Cardiac muscle cell (in vitro differentiated cells and primary cell): ENCODE measurements at regions not wholly inside any gene's neighbourhood (a gene's known extent, or its start where the extent isn't known, plus 50 kb on each side); places are given as distances from the start of the nearest gene placed in this dataset.
"Not testable (repeated sequence)": the region's sequence is repeated elsewhere in the genome, so short reads cannot be mapped to it uniquely, and the experiment has no call there.

Source experiments
- DNase-seq, 2 donors: peaks; one replicate each; pipeline versions ENCODE4 v3.0.0 to v3.0.0-alpha.2; 2010 to 2017; ENCODE audit warnings: low read depth in 1 of 2, low spot score in 1 of 2
- H3K27ac ChIP-seq: fragments of 200-600 bp; sonication (generic); 2 replicates; pipeline ENCODE4 v1.5.1; 2016
- H3K27me3 ChIP-seq: fragments of 200-600 bp; sonication (generic); 2 replicates; pipeline ENCODE4 v1.6.0; 2016; ENCODE audit warnings: control low read depth
- H3K36me3 ChIP-seq: fragments of 200-600 bp; sonication (generic); 2 replicates; pipeline ENCODE4 v1.5.1; 2016; ENCODE audit warnings: control low read depth
- H3K4me1 ChIP-seq: fragments of 200-600 bp; sonication (generic); 2 replicates; pipeline ENCODE4 v1.8.1; 2017; ENCODE audit warnings: low read depth, mild to moderate bottlenecking, mixed run types
- H3K4me3 ChIP-seq: fragments of 200-600 bp; sonication (generic); 2 replicates; pipeline ENCODE4 v1.5.1; 2016; ENCODE audit warnings: mild to moderate bottlenecking
- H3K9me3 ChIP-seq: fragments of 200-600 bp; sonication (generic); 2 replicates; pipeline ENCODE4 v1.5.1; 2017; ENCODE audit warnings: low read depth, mild to moderate bottlenecking, control low read depth
- TF ChIP-seq, protein P1 (sequence below): IDR thresholded peaks from 2 replicates; pipeline ENCODE4 v1.5.1; 2012; ENCODE audit warnings: low read depth, mild to moderate bottlenecking, low read length

DNA sequence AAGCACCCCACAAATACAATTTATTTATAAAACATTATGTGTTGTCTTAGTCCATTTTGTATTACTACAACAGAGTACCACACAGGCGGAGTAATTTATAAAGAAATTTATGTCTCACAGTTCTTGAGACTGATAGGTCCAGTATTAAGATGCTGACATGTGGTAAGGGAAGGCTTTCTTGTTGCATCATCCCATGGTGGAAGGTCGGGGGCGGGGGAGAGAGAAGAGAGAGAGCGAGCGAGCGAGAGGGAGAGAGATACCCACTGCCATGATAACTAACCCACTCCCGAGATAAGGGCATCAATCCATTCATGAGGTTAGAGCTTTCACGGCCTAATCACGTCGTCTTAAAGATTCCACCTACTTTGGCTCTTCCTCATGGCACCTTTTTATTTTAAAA, 117.8 kb downstream of the KCNJ12 start:
- Histone ChIP-seq H3K27me3 (no peaks in the 10 kb centered on the region), H3K27ac (no peak overlapping the region), H3K36me3 (no peaks in the 10 kb centered on the region), H3K4me3 (no peak overlapping the region), H3K9me3 (no peaks in the 10 kb centered on the region), H3K4me1 (no peaks in the 10 kb centered on the region)
- DNase-seq = no peak
- TF ChIP-seq, protein P1, sequence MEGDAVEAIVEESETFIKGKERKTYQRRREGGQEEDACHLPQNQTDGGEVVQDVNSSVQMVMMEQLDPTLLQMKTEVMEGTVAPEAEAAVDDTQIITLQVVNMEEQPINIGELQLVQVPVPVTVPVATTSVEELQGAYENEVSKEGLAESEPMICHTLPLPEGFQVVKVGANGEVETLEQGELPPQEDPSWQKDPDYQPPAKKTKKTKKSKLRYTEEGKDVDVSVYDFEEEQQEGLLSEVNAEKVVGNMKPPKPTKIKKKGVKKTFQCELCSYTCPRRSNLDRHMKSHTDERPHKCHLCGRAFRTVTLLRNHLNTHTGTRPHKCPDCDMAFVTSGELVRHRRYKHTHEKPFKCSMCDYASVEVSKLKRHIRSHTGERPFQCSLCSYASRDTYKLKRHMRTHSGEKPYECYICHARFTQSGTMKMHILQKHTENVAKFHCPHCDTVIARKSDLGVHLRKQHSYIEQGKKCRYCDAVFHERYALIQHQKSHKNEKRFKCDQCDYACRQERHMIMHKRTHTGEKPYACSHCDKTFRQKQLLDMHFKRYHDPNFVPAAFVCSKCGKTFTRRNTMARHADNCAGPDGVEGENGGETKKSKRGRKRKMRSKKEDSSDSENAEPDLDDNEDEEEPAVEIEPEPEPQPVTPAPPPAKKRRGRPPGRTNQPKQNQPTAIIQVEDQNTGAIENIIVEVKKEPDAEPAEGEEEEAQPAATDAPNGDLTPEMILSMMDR = no peak

DNA sequence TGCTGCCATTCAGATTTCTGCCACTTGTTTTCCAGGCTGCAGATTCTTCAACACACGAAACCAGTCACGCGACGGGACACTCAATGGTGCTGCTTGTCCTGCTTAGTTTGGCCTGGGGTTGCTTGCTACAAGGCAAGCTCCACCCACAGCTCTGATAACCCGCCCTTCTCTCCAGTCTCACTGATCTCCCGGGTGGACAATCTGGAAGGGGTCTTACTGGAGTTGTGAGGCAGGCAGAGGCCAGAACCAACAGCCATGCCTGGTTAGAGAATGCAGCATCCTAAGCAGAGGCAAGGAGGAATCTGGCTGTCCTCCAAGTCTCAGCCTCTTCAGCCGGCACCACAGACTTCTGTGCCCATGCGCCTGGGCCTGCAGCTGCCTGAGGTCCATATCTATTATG, 119.1 kb downstream of the KCNJ12 start:
- Histone ChIP-seq H3K36me3 (no peaks in the 10 kb centered on the region), H3K9me3 (no peaks in the 10 kb centered on the region), H3K27ac (no peak overlapping the region), H3K27me3 (no peaks in the 10 kb centered on the region), H3K4me3 (no peak overlapping the region), H3K4me1 (no peaks in the 10 kb centered on the region)
- TF ChIP-seq, protein P1 = no peak
- no peak for DNase-seq

DNA sequence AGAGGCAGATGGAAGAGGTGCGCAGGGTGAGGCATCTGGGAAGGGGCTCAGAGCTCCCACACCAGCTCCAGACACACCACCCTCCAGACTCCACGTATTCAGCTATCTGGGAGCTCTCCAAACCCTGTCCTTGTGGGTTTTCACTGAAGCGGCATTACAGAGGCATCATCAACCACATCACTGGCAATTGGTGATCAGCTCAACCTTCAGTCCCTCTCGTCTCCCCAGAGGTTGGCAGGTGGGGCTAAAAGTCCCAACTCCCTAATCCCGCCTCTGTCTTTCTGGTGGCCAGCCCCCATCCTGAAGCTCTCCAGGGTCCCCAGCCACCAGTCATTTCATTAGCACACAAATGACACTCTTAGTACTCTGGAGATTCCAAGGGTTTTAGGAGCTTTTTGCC, 123.9 kb downstream of the KCNJ12 start:
- TF ChIP-seq, protein P1 = no peak
- no peak overlapping the region for H3K4me3 ChIP-seq
- no peaks in the 10 kb centered on the region for H3K27me3 ChIP-seq
- no peaks in the 10 kb centered on the region for H3K9me3 ChIP-seq
- no peak for DNase-seq
- no peak overlapping the region for H3K27ac ChIP-seq
- no peaks in the 10 kb centered on the region for H3K4me1 ChIP-seq
- no peaks in the 10 kb centered on the region for H3K36me3 ChIP-seq

DNA sequence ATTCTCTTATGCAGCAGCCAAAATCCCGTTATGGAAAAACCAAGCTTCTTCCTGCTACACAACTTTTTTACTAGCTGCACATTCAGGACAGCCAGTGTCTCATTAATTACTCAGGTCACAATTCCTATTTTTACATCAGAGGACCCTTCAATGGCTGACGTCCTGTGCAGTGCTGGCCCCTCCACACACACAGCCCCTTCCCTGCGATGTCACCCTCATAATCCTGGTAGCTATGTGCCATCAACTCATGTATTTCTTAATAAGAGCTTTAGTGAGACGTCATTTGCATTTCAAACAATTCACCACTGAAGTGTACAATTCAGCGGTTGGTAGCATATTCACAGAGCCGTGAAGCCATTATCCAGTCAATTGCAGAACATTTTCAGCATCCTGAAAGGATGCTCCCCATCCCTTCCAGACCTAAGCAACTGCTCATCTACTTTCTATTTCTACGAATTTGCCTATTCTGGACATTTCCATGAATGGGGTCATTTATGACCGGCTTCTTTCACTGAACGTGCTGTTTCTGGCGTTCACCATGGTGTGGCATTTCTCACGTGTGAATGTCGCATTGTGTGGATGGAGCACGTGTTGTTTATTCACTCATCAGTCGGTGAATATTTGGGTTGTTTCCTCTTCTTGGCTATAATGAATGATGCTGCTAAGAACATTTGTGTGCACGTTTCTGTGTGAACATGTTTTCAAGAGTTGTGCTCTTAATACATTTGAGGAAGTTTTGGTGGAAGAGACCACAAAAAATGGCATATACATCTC, 126.0 kb downstream of the KCNJ12 start:
- H3K9me3 ChIP-seq, H3K4me1 ChIP-seq, H3K27ac ChIP-seq, DNase-seq, H3K27me3 ChIP-seq, H3K36me3 ChIP-seq, H3K4me3 ChIP-seq: not testable (repeated sequence)

DNA sequence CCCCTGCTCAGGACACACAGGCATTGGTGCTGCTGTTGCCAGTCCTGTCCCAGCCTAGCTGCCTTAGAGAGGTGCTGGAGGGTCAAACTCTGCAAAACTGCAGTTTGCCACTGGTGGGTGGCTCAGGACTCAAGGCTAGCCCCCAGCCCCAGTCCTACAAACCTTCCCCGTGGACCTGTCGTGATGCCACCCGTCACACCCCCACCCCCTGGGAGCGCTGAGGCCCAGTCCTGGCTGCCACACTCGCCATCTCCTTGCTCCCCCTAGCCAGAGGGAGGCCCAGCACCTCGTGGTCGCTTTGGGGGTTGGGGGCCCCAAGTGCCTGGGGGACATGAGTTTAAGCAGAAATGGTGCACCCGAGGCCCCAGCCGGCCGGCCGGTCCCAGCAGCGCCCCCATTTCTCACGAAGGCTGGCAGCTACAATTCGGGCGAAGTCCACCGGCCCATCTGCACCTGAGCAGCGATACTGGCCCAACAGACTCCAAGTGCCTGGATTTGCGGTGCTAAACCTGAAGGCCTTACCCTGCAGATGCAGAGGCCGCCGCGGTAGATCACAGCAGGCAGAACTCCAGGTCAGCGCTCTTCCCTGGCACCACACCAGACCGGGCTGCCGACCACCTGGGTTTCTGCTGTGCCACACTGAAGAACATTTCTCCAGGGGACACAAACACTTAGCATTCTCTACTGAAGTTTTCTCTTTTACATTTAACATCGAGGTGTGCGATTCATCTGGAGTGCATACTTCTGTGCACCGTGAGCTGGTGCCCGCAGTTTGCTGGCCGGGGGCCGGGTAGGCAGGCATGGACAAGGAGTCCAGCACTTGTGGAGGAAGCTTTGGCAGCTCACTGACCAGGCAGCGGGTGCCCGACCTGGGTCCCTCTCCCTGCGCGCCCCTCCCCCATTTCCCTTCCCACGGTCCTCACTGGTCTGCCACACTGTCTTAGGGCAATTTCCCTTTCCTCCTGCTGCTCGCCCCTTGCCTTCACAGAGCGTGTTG, 130.0 kb downstream of the KCNJ12 start:
- H3K27me3 ChIP-seq = no peaks in the 10 kb centered on the region
- no peak for DNase-seq
- TF ChIP-seq, protein P1 = no peak
- no peaks in the 10 kb centered on the region for H3K9me3 ChIP-seq
- no peaks in the 10 kb centered on the region for H3K36me3 ChIP-seq
- no peak overlapping the region for H3K27ac ChIP-seq
- H3K4me1 ChIP-seq = no peaks in the 10 kb centered on the region
- no peak overlapping the region for H3K4me3 ChIP-seq

DNA sequence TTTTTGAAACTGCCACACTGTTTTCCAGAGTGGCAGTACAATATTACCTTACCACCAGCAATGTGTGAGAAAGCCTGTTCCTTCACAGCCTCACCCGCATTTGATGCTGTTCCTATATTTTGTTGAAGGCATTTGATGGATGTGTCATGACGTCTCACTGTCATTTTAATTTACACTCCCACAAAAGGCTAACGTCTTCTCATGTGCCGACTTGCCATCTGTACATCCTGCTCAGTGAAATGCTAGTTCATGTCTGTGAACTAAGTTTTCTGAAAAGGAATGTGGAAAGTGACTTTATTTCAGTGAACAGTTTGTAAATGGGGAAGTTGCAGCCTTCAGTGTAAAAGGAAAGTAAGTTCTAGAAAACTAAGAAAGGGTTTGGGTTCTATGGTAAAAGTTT, 131.6 kb downstream of the KCNJ12 start:
- not testable (repeated sequence) for H3K4me1 ChIP-seq, H3K27me3 ChIP-seq, H3K9me3 ChIP-seq, H3K4me3 ChIP-seq, DNase-seq, H3K27ac ChIP-seq, H3K36me3 ChIP-seq
